ENCODE measurements at regions not wholly inside any gene's neighbourhood (a gene's known extent, or its start where the extent isn't known, plus 50 kb on each side); places are given as distances from the start of the nearest gene placed in this dataset.

DNA sequence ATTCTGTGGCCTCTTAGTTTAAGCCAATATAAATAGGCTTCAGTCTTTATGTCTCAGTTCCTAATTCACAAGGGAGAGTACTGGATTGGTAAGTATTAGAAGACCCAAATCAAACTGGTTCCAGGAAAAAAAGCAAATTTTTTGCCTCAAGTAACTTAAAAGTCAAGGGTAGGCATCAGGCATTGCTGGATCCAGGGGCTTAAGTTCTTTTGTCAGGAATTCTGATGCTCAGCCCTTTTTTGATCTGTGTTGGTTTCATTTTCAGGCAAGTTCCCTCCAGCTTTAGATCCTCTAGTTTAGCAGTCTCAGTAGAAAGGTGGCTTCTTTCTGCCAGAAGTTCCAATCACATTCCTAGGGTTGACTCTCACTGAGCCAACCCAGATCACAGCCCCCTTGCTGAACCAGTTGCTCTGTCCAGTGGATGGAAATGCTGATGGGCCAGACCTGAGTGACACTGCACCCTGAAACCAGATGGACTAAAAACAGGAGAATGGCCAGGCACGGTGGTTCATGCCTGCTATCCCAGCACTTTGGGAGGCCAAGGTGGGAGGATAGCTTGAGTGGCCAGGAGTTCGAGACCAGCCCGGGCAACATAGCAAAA is 253.5 kb downstream of the SHQ1 start:
- Histone ChIP-seq H3K36me3 (no peaks in the 10 kb centered on the region), H3K9me3 (no peaks in the 10 kb centered on the region), H3K4me3 (no peak overlapping the region), H3K27ac (no peak overlapping the region), H3K27me3 (peaks cover 0 to 4% (median 2%) of the 10 kb centered on the region in 3 donors), H3K4me1 (no peaks in the 10 kb centered on the region)
- ATAC-seq: no peak
- DNase-seq: no peak
- TF ChIP-seq, protein P1, sequence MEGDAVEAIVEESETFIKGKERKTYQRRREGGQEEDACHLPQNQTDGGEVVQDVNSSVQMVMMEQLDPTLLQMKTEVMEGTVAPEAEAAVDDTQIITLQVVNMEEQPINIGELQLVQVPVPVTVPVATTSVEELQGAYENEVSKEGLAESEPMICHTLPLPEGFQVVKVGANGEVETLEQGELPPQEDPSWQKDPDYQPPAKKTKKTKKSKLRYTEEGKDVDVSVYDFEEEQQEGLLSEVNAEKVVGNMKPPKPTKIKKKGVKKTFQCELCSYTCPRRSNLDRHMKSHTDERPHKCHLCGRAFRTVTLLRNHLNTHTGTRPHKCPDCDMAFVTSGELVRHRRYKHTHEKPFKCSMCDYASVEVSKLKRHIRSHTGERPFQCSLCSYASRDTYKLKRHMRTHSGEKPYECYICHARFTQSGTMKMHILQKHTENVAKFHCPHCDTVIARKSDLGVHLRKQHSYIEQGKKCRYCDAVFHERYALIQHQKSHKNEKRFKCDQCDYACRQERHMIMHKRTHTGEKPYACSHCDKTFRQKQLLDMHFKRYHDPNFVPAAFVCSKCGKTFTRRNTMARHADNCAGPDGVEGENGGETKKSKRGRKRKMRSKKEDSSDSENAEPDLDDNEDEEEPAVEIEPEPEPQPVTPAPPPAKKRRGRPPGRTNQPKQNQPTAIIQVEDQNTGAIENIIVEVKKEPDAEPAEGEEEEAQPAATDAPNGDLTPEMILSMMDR (IDR thresholded peaks at IDR 0.05 in 4 of 5, conservative IDR thresholded peaks at IDR 0.05 in 1 of 5): no peak
- TF ChIP-seq POLR2A (IDR thresholded peaks at IDR 0.05): no peak
- in situ Hi-C loops (cut with MboI; ENCODE audit: low sequenced_read_pairs in 4 of 4) (no loop called here), intact Hi-C loops (cut with DNase I; ENCODE audit: low total_unique reads) (no loop called here)

DNA sequence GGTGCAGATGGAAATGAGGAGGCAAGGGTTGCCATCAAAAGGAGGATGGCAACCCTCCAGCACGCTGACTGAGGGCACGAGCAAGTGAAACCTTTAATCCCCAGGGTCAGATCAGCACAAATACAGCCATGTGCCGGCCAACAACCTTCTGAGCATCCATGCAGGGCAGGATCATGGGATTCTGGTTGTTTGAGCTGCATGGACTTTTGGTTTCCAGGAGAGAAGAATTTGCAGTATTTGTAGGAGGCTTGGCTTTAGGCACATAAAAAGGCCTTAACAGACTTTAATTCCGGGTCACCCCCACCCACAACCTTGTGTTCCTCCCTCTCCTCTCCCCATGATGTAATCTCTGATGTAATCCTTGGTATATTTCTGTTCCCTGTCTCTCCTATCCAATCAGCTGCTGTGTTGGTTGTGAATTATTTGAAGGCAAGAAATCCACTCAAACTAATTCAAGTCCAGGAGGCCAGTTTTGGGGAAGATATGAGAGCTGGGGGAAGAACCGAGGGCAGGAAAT is 254.3 kb downstream of the SHQ1 start:
- Histone ChIP-seq H3K9me3 (no peaks in the 10 kb centered on the region), H3K4me3 (no peak overlapping the region), H3K27ac (no peak overlapping the region), H3K27me3 (peaks cover 0 to 4% (median 2%) of the 10 kb centered on the region in 3 donors), H3K4me1 (no peaks in the 10 kb centered on the region), H3K36me3 (no peaks in the 10 kb centered on the region)
- intact Hi-C loops (cut with DNase I; ENCODE audit: low total_unique reads) (no loop called here), in situ Hi-C loops (cut with MboI; ENCODE audit: low sequenced_read_pairs in 4 of 4) (no loop called here)
- ATAC-seq: no peak
- TF ChIP-seq, protein P1 (IDR thresholded peaks at IDR 0.05 in 4 of 5, conservative IDR thresholded peaks at IDR 0.05 in 1 of 5): no peak
- no peak for TF ChIP-seq POLR2A (IDR thresholded peaks at IDR 0.05)
- DNase-seq: no peak

DNA sequence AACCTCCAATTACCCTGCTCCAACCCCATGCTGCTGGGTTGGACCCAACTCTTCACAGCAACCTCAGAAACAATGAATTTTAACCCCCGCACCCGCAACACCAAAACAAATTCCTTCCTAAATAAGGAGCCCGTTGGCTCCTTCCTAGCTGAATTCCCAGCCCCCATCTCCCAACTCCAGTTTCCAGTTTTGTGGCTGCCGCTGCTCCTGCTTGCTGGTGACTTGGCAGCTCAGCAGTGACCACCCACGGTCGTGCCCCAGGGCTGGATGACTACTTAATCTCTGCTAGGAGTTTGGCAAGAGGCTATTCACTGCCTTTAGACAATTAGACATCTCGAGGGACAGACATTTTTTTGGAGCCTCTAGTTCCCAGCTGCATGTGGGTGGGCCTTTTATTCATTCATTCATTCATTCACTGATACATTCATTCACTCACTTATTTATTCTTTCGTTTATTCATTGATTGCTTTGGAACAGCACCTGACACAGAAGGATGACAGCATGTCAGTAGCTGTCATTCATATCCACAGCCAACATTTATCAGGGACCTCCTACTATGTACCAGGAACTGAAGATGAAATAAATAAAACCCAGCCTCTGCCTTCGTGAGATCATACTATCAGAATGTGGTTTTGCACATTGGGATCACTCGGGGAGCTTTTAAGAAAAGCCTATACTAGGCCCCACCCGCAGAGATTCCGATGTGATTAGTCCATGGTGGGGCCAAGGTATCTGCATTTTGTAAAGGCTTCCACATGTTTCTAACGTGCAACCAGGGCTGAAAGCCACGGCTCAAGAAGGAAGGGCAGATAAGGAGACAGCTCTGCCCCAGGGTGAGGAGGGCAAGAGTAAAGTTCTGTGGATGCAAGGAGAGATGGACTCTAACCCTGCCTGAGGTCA is 256.5 kb downstream of the SHQ1 start:
- Histone ChIP-seq H3K27me3 (no peaks in the 10 kb centered on the region), H3K27ac (no peak overlapping the region), H3K4me1 (no peaks in the 10 kb centered on the region), H3K36me3 (no peaks in the 10 kb centered on the region), H3K9me3 (no peaks in the 10 kb centered on the region), H3K4me3 (no peak overlapping the region)
- TF ChIP-seq POLR2A (IDR thresholded peaks at IDR 0.05): no peak
- TF ChIP-seq, protein P1 (IDR thresholded peaks at IDR 0.05 in 4 of 5, conservative IDR thresholded peaks at IDR 0.05 in 1 of 5): no peak
- in situ Hi-C loops (cut with MboI; ENCODE audit: low sequenced_read_pairs in 4 of 4): no loop called here
- no peak for DNase-seq
- ATAC-seq: no peak
- intact Hi-C loops (cut with DNase I; ENCODE audit: low total_unique reads): no loop called here

DNA sequence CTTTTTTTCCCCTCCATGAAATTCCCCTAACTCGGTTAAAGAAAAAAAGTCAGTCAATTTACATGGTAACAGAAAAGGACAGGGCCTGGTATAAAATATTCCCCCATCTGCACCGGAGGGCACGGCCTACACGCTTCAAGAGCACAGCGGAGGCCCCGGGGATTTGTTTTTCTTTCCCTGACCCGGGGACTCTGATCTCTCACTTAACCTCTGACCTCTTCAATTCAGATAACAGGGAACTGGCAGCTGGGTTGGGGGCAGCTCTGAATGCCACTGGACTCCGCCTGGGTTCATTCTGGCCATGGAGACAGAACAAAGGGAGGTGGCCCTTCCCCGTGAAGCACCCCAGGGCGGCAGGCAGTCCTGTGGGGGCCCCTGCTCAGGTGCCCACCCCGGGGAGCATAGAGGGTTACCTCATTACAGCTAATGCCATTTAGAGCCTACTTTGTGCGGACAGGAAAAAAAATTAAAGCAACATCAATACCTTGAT is 257.5 kb downstream of the SHQ1 start:
- no peak for ATAC-seq
- Histone ChIP-seq H3K36me3 (no peaks in the 10 kb centered on the region), H3K27me3 (no peaks in the 10 kb centered on the region), H3K4me3 (no peak overlapping the region), H3K27ac (no peak overlapping the region), H3K4me1 (no peaks in the 10 kb centered on the region), H3K9me3 (no peaks in the 10 kb centered on the region)
- intact Hi-C loops (cut with DNase I; ENCODE audit: low total_unique reads): no loop called here
- DNase-seq: no peak
- in situ Hi-C loops (cut with MboI; ENCODE audit: low sequenced_read_pairs in 4 of 4): no loop called here
- TF ChIP-seq, protein P1 (IDR thresholded peaks at IDR 0.05 in 4 of 5, conservative IDR thresholded peaks at IDR 0.05 in 1 of 5): no peak
- no peak for TF ChIP-seq POLR2A (IDR thresholded peaks at IDR 0.05)

Data from gastrocnemius medialis (tissue), 4 donors.